Mucosa of rectum (tissue), 2 donors: ENCODE measurements at regions not wholly inside any gene's neighbourhood (a gene's known extent, or its start where the extent isn't known, plus 50 kb on each side); places are given as distances from the start of the nearest gene placed in this dataset.
A peak's percentile ranks its signal among the peaks of the same experiment; 100 is the strongest.

Experiments
- H3K27ac ChIP-seq, 2 donors: one replicate each; pipeline ENCODE4 v1.7.0; 2013; ENCODE audit warnings: inconsistent platforms in 2 of 2, low read depth in 2 of 2, low read length in 2 of 2
- H3K27me3 ChIP-seq, 2 donors: one replicate each; pipeline ENCODE4 v1.7.0; 2013; ENCODE audit warnings: low read length in 2 of 2; ENCODE audit not compliant: control insufficient read depth in 2 of 2, insufficient read depth in 2 of 2
- H3K36me3 ChIP-seq, 2 donors: one replicate each; pipeline ENCODE4 v1.7.0; 2013; ENCODE audit warnings: low read length in 2 of 2; ENCODE audit not compliant: control insufficient read depth in 2 of 2, insufficient read depth in 2 of 2
- H3K4me1 ChIP-seq, 2 donors: one replicate each; pipeline ENCODE4 v1.7.0; 2013; ENCODE audit warnings: low read length in 2 of 2, mild to moderate bottlenecking in 1 of 2; ENCODE audit not compliant: control insufficient read depth in 2 of 2, insufficient read depth in 2 of 2
- H3K4me3 ChIP-seq, 2 donors: one replicate each; pipeline ENCODE4 v1.7.0; 2013; ENCODE audit warnings: low read length in 2 of 2
- H3K9ac ChIP-seq, 2 donors: one replicate each; pipeline ENCODE4 v1.7.0; 2013; ENCODE audit warnings: low read length in 2 of 2, low read depth in 1 of 2, mild to moderate bottlenecking in 1 of 2
- H3K9me3 ChIP-seq, 2 donors: one replicate each; pipeline ENCODE4 v1.7.0; 2013; ENCODE audit warnings: low read length in 2 of 2; ENCODE audit not compliant: control insufficient read depth in 2 of 2
- donor health status: healthy.
- donor health status: Normal muscosa, but diverticular disease.

DNA sequence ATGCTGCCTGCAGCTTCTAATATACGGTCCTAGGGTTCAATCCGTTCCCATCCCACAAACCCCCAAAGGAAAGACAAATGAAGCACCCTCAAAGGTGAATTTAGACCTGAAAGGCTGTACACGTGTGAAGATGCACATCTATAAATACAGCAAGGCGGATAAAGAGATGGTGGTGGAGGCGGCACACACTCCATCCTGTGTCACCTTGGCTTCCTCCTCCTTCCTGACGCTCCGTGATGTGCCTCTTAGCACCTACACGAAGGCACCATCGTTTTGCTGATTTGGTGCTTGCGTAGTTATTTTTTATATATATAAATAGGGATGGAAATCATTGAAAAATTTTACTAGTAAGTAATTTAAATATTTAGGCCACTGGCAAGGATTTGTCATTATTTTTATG lies 359.4 kb downstream of the NPHP4 start:
- Histone ChIP-seq H3K9ac (no peak overlapping the region), H3K36me3 (no peaks in the 10 kb centered on the region), H3K4me3 (no peak overlapping the region), H3K4me1 (no peaks in the 10 kb centered on the region), H3K27ac (no peak overlapping the region), H3K9me3 (no peaks in the 10 kb centered on the region), H3K27me3 (no peaks in the 10 kb centered on the region)

DNA sequence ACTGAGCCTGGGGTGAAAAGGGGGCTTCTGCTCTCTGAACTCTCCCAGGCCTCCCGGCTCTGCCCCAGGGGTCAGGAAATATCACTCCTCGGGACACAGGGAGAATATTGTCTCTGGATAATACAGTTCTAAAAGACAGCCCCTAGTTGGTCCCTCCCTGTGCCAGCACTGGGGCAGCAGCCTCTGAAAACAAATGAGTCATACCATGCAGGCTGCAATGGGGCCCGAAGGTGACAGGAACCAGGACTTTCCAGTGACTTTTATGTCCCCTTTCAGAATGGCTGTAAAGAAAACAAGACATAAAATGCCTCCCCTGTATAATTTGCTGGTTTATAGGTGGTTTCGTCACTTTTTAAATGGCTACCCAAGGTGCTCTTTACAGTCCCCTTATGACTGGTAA lies 360.0 kb downstream of the NPHP4 start:
- H3K4me3 ChIP-seq, result no peak overlapping the region
- peak overlapping the region in 1 of 2 donors; percentile 15 for H3K27ac ChIP-seq
- H3K9me3 ChIP-seq, result no peaks in the 10 kb centered on the region
- no peak overlapping the region for H3K9ac ChIP-seq
- no peaks in the 10 kb centered on the region for H3K36me3 ChIP-seq
- H3K27me3 ChIP-seq, result no peaks in the 10 kb centered on the region
- H3K4me1 ChIP-seq, result no peaks in the 10 kb centered on the region

DNA sequence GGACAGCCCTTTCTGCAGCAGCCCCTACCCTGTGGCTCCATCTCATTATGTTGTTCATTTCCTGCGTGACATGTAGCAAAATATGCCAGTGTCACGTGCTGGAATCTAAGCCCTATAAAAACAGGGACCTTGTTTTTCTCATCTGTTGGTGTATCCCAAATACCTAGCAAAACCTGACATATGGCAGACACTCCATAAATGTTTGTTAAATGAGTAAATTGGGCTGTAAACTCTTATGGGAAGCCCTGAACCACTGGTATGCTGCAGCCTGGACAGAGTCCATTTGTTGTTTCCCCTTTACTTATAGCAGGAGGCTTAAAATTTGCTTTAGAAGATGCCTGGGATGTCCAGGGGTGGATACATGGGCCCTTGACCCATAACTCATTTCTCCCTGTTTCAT lies 363.8 kb downstream of the NPHP4 start:
- Histone ChIP-seq H3K9ac (no peak overlapping the region), H3K4me1 (no peaks in the 10 kb centered on the region), H3K36me3 (no peaks in the 10 kb centered on the region), H3K4me3 (no peak overlapping the region), H3K27ac (no peak overlapping the region), H3K27me3 (no peaks in the 10 kb centered on the region), H3K9me3 (no peaks in the 10 kb centered on the region)

DNA sequence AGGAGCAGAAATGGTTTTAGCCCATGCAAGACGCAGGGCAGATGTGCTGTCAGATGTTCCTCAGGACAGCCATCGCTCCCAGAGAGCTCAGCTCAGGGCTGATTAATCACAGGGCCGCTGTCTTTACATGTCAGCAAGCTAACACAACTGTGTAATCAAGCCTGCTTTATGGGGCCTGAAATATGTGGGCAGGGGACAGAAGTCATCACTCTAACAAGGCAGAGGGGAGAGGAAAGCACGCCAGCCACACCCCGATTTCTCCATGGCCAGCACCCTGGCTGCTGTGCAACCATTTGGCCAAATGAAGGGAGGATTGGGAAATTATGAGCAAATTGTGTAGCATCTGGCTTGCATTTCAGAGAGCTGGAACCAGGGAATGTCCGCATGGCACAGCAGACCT lies 368.8 kb downstream of the NPHP4 start:
- H3K4me3 ChIP-seq, result no peak overlapping the region
- H3K27ac ChIP-seq, result no peak overlapping the region
- H3K9ac ChIP-seq, result no peak overlapping the region
- no peaks in the 10 kb centered on the region for H3K4me1 ChIP-seq
- no peaks in the 10 kb centered on the region for H3K36me3 ChIP-seq
- no peaks in the 10 kb centered on the region for H3K9me3 ChIP-seq
- peaks cover 0 to 3% of the 10 kb centered on the region in 2 donors for H3K27me3 ChIP-seq

DNA sequence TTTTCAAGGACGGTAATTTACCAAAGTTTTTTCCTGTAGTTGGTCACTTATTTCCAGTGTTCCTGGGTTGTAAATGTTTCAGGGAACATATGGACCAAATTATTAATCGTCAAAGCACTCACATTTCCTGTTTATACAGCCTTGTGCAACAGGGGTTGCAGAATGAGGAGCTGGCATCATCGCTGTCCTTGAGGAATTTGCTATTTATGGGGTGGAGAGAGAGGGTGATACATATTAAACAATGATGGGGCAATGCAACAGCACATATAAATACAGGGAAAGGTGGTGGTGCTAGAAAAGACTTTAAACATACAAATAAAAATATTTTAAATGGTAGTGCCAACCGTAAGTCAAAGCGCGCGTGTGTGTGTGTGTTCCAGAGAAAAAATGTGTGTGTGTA lies 369.8 kb downstream of the NPHP4 start:
- H3K9ac ChIP-seq, result no peak overlapping the region

DNA sequence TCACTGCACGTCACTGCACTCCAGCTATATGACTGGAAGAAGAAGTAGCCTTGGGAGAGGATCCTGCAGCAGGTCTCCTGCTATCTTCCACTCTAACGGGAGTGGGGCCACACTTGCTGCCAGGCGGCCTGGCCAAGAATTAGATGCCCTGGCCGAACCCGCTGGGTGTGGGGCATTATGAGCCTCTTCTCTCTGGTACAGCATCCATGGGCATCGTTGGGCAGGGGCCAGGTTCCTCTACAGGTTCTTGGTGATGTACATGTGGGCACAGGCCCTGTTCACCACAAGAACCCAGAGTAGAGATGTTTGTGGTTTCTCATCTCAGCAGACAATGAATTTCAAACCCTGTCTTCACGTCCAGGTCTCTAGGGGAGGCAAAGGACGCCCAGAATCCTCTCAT lies 370.5 kb downstream of the NPHP4 start:
- peaks cover 0 to 3% of the 10 kb centered on the region in 2 donors for H3K27me3 ChIP-seq
- H3K36me3 ChIP-seq, result no peaks in the 10 kb centered on the region
- no peak overlapping the region for H3K4me3 ChIP-seq

More for the DNA sequence above, 369.8 kb downstream of the NPHP4 start:
- H3K27ac ChIP-seq, result no peak overlapping the region
- H3K27me3 ChIP-seq, result peaks cover 0 to 3% of the 10 kb centered on the region in 2 donors
- no peak overlapping the region for H3K4me3 ChIP-seq
- H3K36me3 ChIP-seq, result no peaks in the 10 kb centered on the region
- no peaks in the 10 kb centered on the region for H3K4me1 ChIP-seq
- no peaks in the 10 kb centered on the region for H3K9me3 ChIP-seq

DNA sequence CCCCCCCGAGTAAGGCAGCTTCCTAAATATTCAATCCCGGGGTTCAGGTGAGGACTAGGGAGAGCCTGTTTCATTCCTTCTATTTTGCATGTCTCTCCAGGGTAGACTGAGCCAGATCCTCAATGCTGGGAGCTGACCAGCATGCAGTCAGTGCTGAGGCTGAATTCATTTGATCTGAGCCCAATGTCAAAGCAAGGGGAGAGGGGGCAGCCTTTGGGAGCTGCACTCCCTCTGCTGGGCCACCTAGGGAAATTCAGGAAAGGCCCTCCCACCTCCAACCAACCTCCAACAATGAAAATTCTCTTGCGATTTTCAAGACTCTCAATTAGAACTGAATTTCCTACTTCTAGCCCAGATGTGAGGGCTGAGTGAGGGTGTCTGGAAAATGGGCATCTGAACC lies 371.2 kb downstream of the NPHP4 start:
- Histone ChIP-seq H3K4me1 (no peaks in the 10 kb centered on the region), H3K9me3 (no peaks in the 10 kb centered on the region), H3K27me3 (peaks cover 0 to 3% of the 10 kb centered on the region in 2 donors), H3K36me3 (no peaks in the 10 kb centered on the region), H3K9ac (no peak overlapping the region), H3K4me3 (no peak overlapping the region), H3K27ac (no peak overlapping the region)

More for the DNA sequence above, 370.5 kb downstream of the NPHP4 start:
- Histone ChIP-seq H3K4me1 (no peaks in the 10 kb centered on the region), H3K9me3 (no peaks in the 10 kb centered on the region), H3K27ac (no peak overlapping the region), H3K9ac (no peak overlapping the region)

DNA sequence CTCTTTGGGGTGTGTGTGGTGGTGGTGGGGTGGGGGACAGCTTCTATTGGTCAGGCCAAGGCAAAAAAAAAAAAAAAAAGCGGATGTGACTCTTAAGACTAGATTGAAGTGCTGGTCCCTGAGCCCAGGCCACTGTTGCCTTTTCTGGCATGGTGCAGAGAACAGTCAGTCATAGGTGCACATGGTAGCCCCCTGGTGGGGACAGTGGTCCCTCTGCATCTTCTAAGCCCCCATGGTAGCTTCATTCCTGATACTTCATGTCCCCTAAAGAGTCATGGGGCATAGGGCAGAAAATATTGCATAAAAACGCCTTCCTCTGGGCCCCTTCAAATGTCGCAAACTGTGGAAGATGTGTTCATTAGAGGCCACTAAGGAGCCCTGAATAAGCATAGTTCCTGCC lies 371.8 kb downstream of the NPHP4 start:
- Histone ChIP-seq H3K4me3 (no peak overlapping the region), H3K27me3 (peaks cover 0 to 3% of the 10 kb centered on the region in 2 donors), H3K9me3 (no peaks in the 10 kb centered on the region), H3K4me1 (no peaks in the 10 kb centered on the region), H3K36me3 (no peaks in the 10 kb centered on the region), H3K9ac (no peak overlapping the region), H3K27ac (no peak overlapping the region)

DNA sequence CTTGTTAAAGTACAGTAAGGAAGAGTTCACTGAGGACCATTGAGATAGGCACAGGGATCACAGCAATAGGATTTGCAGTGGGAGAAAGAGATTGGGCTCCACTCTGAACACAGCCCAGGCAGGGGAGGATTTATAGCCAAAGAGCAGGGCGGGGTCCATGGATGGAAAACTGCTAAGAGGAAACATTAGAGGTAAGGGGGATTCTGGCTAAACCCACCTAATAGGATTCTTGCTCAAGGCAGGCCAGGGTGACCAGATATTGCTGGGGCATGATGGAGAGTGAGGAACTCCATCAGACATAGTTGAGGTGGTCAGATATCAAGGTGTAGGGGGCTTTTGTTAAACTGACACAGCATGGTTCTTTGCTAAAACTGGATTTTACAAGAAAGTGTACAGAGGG lies 372.8 kb downstream of the NPHP4 start:
- no peaks in the 10 kb centered on the region for H3K4me1 ChIP-seq
- H3K27me3 ChIP-seq, result peaks cover 0 to 3% of the 10 kb centered on the region in 2 donors
- H3K9ac ChIP-seq, result no peak overlapping the region
- H3K27ac ChIP-seq, result no peak overlapping the region
- H3K9me3 ChIP-seq, result no peaks in the 10 kb centered on the region
- no peak overlapping the region for H3K4me3 ChIP-seq
- no peaks in the 10 kb centered on the region for H3K36me3 ChIP-seq

DNA sequence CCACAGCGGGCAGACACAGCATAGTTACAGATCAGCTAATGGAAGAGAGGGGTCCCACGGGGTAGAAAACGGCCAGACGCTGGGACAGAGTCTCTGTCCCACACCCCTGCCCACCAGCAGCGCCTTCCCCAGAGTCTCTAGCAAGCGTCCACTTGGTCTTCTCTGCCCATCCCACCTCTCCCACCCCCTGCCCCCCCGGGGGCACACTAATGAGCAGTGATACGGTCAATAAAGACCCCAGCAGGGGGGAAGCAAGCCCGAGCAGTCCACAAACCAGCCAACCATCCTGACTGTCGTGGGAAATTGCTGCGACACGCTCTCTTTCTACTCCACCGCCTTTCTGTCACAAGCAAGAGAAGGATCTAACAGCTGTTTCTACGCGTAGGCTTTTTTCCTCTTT lies 374.7 kb downstream of the NPHP4 start:
- no peak overlapping the region for H3K9ac ChIP-seq
- no peak overlapping the region for H3K27ac ChIP-seq
- H3K27me3 ChIP-seq, result peaks cover 0 to 3% of the 10 kb centered on the region in 2 donors
- H3K4me3 ChIP-seq, result no peak overlapping the region
- no peaks in the 10 kb centered on the region for H3K36me3 ChIP-seq
- no peaks in the 10 kb centered on the region for H3K4me1 ChIP-seq
- no peaks in the 10 kb centered on the region for H3K9me3 ChIP-seq

DNA sequence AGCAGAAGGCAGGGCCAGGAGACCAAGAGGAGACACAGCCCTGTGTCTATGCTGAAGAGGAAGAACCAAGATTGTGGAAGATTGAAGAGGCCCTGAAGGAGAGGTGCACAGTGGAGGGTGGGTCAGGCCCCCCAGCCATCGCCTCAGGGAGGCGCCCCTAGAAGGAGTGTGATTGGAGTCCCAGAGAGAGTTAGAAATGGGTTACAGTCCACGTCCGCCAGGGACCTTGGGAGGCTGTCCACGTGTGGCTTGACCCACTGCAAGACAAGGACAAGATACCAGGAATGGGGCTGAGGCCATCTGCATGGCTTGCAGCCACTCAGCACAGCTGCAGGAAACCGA lies 375.1 kb downstream of the NPHP4 start:
- H3K4me1 ChIP-seq, result no peaks in the 10 kb centered on the region
- H3K9ac ChIP-seq, result no peak overlapping the region
- no peak overlapping the region for H3K27ac ChIP-seq
- no peaks in the 10 kb centered on the region for H3K9me3 ChIP-seq
- H3K27me3 ChIP-seq, result peaks cover 0 to 3% of the 10 kb centered on the region in 2 donors
- no peaks in the 10 kb centered on the region for H3K36me3 ChIP-seq
- no peak overlapping the region for H3K4me3 ChIP-seq
